Keratinocyte (primary cell): ENCODE measurements at regions not wholly inside any gene's neighbourhood (a gene's known extent, or its start where the extent isn't known, plus 50 kb on each side); places are given as distances from the start of the nearest gene placed in this dataset.

ENCODE experiments used
- DNase-seq: peaks from one replicate; pipeline ENCODE4 v3.0.0-alpha.2; 2011; ENCODE audit warnings: low read depth, missing footprints, low spot score
- FAIRE-seq: peaks from 2 replicates; lab custom pipeline; 2011; peaks lifted over from hg19 to GRCh38; lab: Jason Lieb, UNC
- H2AFZ ChIP-seq: 2 replicates; pipeline ENCODE4 v1.6.0; 2012; ENCODE audit warnings: low read length, control low read depth, inconsistent platforms; ENCODE audit not compliant: control insufficient read depth
- H3K27ac ChIP-seq: 2 replicates; pipeline ENCODE4 v1.5.1; 2011; ENCODE audit warnings: low read length; ENCODE audit not compliant: control insufficient read depth, insufficient read depth
- H3K27me3 ChIP-seq: 3 replicates; pipeline ENCODE4 v1.6.0; 2011; ENCODE audit warnings: low read length; ENCODE audit not compliant: control insufficient read depth, insufficient read depth; ENCODE audit errors: extremely low read depth
- H3K36me3 ChIP-seq, 2 experiments: 2 replicates in 1 of 2; 3 replicates in 1 of 2; pipeline ENCODE4 v1.5.1; 2011; ENCODE audit warnings: low read length in 2 of 2, mild to moderate bottlenecking in 1 of 2; ENCODE audit not compliant: control insufficient read depth in 2 of 2, insufficient read depth in 2 of 2; ENCODE audit errors: extremely low read depth in 1 of 2
- H3K4me1 ChIP-seq: 3 replicates; pipeline ENCODE4 v1.5.1; 2011; ENCODE audit warnings: low read length; ENCODE audit not compliant: control insufficient read depth, insufficient read depth; ENCODE audit errors: extremely low read depth
- H3K4me2 ChIP-seq: 3 replicates; pipeline ENCODE4 v1.6.0; 2011; ENCODE audit warnings: low read depth, low read length; ENCODE audit not compliant: control insufficient read depth, insufficient read depth; ENCODE audit errors: extremely low read depth
- H3K4me3 ChIP-seq, 3 experiments: fragments of 200-600 bp in 1 of 3; sonication (generic) in 1 of 3; 2 replicates in 2 of 3; 3 replicates in 1 of 3; pipeline ENCODE4 v1.5.1; 2011 to 2016; ENCODE audit warnings: low read length in 3 of 3, mild to moderate bottlenecking in 3 of 3, control low read depth in 2 of 3, inconsistent platforms in 1 of 3, low read depth in 1 of 3, mixed read lengths in 1 of 3, mixed run types in 1 of 3, moderate library complexity in 1 of 3; ENCODE audit not compliant: control insufficient read depth in 2 of 3, insufficient read depth in 2 of 3; ENCODE audit errors: extremely low read depth in 1 of 3
- H3K79me2 ChIP-seq: 2 replicates; pipeline ENCODE4 v1.6.0; 2012; ENCODE audit warnings: low read length; ENCODE audit not compliant: control insufficient read depth, insufficient read depth
- H3K9ac ChIP-seq: 3 replicates; pipeline ENCODE4 v1.6.0; 2011; ENCODE audit warnings: low read length; ENCODE audit not compliant: control insufficient read depth, insufficient read depth; ENCODE audit errors: extremely low read depth
- H3K9me1 ChIP-seq: 3 replicates; pipeline ENCODE4 v1.6.0; 2011; ENCODE audit warnings: low read length; ENCODE audit not compliant: control insufficient read depth, insufficient read depth; ENCODE audit errors: extremely low read depth
- H3K9me3 ChIP-seq: 2 replicates; pipeline ENCODE4 v1.5.1; 2012; ENCODE audit warnings: low read depth, low read length; ENCODE audit not compliant: control insufficient read depth
- H4K20me1 ChIP-seq: 3 replicates; pipeline ENCODE4 v1.6.0; 2011; ENCODE audit warnings: low read length; ENCODE audit not compliant: control insufficient read depth, insufficient read depth; ENCODE audit errors: extremely low read depth
- EZH2 ChIP-seq: IDR thresholded peaks from one replicate; pipeline ENCODE4 v1.6.1; 2012; ENCODE audit warnings: inconsistent platforms, mild to moderate bottlenecking, low read length, moderate library complexity
- dilution Hi-C: fragments of 300-500 bp; cut with MboI; formaldehyde crosslinking; loops from one replicate; pipeline ENCODE4 v1.7.0; 2020; ENCODE audit warnings: low sequenced_read_pairs; ENCODE audit not compliant: extremely low pct_ligation_motif_present
- TF ChIP-seq, protein P1 (sequence below), 3 experiments: IDR thresholded peaks in 1 of 3; conservative IDR thresholded peaks in 1 of 3; optimal IDR thresholded peaks in 1 of 3; 2 replicates in 2 of 3; 3 replicates in 1 of 3; pipeline versions ENCODE3 to v1.5.1; 2011; ENCODE audit warnings: low read length in 3 of 3, mild to moderate bottlenecking in 3 of 3, moderate library complexity in 2 of 3, control low read depth in 1 of 3, inconsistent platforms in 1 of 3; ENCODE audit not compliant: insufficient read depth in 2 of 3; ENCODE audit errors: extremely low read depth in 1 of 3

DNA sequence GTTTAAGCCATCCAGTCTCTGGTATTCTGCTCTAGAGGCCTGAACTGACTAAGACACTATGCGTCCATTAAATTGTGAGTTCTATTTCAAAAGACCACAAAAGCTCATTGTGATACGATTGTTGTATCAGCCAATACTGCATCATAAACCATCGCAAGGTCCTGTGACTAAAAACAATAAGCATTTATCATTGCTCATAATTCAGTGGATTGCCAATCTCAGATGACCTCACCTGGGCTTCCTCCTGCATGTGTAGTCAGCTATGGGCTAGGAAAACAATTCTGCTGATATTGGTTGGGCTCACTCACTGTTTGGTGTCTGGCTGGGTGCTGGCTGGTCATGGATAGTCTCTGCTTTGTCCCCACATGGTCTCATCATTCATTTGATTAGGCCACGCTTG, 592.7 kb upstream of the BTBD3 start:
- Histone ChIP-seq H3K4me2 (no peak overlapping the region), H3K36me3 (no peaks in the 10 kb centered on the region), H3K79me2 (no peaks in the 10 kb centered on the region), H3K27me3 (no peaks in the 10 kb centered on the region), H3K4me1 (peaks cover 8% of the 10 kb centered on the region), H3K9me1 (no peaks in the 10 kb centered on the region), H3K4me3 (no peak overlapping the region), H4K20me1 (no peaks in the 10 kb centered on the region), H2AFZ (no peak overlapping the region), H3K9me3 (no peaks in the 10 kb centered on the region), H3K27ac (no peak overlapping the region), H3K9ac (no peak overlapping the region)
- dilution Hi-C loops = no loop called here
- DNase-seq = no peak
- no peak for TF ChIP-seq EZH2
- TF ChIP-seq, protein P1, sequence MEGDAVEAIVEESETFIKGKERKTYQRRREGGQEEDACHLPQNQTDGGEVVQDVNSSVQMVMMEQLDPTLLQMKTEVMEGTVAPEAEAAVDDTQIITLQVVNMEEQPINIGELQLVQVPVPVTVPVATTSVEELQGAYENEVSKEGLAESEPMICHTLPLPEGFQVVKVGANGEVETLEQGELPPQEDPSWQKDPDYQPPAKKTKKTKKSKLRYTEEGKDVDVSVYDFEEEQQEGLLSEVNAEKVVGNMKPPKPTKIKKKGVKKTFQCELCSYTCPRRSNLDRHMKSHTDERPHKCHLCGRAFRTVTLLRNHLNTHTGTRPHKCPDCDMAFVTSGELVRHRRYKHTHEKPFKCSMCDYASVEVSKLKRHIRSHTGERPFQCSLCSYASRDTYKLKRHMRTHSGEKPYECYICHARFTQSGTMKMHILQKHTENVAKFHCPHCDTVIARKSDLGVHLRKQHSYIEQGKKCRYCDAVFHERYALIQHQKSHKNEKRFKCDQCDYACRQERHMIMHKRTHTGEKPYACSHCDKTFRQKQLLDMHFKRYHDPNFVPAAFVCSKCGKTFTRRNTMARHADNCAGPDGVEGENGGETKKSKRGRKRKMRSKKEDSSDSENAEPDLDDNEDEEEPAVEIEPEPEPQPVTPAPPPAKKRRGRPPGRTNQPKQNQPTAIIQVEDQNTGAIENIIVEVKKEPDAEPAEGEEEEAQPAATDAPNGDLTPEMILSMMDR (optimal IDR thresholded peaks at IDR 0.05 in 1 of 3, IDR thresholded peaks at IDR 0.05 in 1 of 3, conservative IDR thresholded peaks at IDR 0.05 in 1 of 3; ENCODE audit: extremely low read depth in 1 of 3, insufficient read depth in 2 of 3, low read length in 3 of 3) = no peak
- peak; percentile 79 for FAIRE-seq

DNA sequence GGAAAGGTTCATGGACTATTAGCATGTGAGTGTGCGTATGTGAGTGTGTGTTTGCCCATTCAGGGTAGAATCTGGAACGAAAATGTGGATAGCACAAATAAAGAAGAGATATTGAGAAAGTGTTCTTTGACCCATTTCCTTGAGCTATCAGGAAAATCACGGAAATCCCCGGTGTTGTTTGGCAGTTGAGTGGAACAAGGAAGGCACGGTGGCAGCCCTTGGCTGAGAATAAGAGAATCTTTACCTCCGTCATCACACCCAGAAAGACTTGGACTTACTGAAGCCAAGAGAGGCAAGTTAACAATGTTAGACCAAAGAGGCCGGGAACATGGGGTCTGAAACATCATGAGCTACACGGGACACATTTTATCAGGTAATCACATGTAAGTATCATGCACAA, 588.9 kb upstream of the BTBD3 start:
- H3K27me3 ChIP-seq = no peaks in the 10 kb centered on the region
- no peaks in the 10 kb centered on the region for H3K79me2 ChIP-seq
- peak overlapping the region; percentile 43 for H3K4me2 ChIP-seq
- H3K9me3 ChIP-seq = no peaks in the 10 kb centered on the region
- no peak overlapping the region for H3K9ac ChIP-seq
- H3K27ac ChIP-seq = peak overlapping the region; percentile 13
- H2AFZ ChIP-seq = peak overlapping the region; percentile 65
- H3K4me3 ChIP-seq = no peak overlapping the region
- no peaks in the 10 kb centered on the region for H3K36me3 ChIP-seq
- no peak for FAIRE-seq
- peaks cover 13% of the 10 kb centered on the region for H3K4me1 ChIP-seq
- no peak for DNase-seq
- no peaks in the 10 kb centered on the region for H4K20me1 ChIP-seq
- TF ChIP-seq EZH2 = no peak
- TF ChIP-seq, protein P1 (optimal IDR thresholded peaks at IDR 0.05 in 1 of 3, IDR thresholded peaks at IDR 0.05 in 1 of 3, conservative IDR thresholded peaks at IDR 0.05 in 1 of 3; ENCODE audit: extremely low read depth in 1 of 3, insufficient read depth in 2 of 3, low read length in 3 of 3) = no peak
- no peaks in the 10 kb centered on the region for H3K9me1 ChIP-seq
- dilution Hi-C loops = no loop called here
